CD4-positive, alpha-beta T cell treated with Interleukin-4 for 4 hours (primary cell): ENCODE measurements at regions not wholly inside any gene's neighbourhood (a gene's known extent, or its start where the extent isn't known, plus 50 kb on each side); places are given as distances from the start of the nearest gene placed in this dataset.
"Not testable (repeated sequence)": the region's sequence is repeated elsewhere in the genome, so short reads cannot be mapped to it uniquely, and the experiment has no call there.

Experiments
- DNase-seq: peaks from one replicate; pipeline ENCODE4 v3.0.0-alpha.2; 2020

DNA sequence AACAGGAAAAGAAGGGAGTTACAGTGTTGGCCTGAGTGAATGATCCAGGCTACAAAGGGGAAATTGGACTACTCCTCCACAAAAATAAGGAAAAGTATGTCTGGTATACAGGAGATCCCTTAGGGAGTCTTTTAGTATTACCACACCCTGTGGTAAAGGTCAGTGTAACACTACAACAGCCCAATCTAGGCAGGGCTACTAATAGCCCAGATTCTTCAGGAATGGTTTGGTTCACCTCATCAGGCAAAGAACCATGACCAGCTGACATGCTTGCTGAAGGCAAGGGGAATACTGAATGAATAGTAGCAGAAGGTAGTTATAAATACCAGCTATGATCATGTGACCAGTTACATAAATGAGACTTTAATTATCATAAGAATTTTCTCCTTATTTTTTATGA lies 372.6 kb upstream of the ATP11B start:
- no peak for DNase-seq

GRCh38 chr3:182424006-182424405 lies 369.3 kb upstream of the ATP11B start:
- no peak for DNase-seq

DNA sequence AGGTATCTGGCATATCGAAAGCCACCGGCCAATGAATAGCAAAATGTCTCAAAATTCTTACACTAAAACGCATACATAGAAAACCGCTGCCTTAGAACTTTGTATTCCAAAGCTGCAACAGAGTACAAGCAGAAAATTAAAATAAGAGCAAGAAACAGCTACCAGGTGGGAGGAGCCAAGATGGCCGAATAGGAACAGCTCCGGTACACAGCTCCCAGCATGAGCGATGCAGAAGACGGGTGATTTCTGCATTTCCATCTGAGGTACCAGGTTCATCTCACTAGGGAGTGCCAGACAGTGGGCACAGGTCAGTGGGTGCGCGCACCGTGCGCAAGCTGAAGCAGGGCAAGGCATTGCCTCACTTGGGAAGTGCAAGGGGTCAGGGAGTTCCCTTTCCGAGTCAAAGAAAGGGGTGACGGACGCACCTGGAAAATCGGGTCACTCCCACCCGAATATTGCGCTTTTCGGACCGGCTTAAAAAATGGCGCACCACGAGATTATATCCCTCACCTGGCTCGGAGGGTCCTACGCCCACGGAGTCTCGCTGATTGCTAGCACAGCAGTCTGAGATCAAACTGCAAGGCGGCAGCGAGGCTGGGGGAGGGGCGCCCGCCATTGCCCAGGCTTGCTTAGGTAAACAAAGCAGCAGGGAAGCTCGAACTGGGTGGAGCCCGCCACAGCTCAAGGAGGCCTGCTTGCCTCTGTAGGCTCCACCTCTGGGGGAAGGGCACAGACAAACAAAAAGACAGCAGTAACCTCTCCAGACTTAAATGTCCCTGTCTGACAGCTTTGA lies 367.2 kb upstream of the ATP11B start:
- DNase-seq: not testable (repeated sequence)

DNA sequence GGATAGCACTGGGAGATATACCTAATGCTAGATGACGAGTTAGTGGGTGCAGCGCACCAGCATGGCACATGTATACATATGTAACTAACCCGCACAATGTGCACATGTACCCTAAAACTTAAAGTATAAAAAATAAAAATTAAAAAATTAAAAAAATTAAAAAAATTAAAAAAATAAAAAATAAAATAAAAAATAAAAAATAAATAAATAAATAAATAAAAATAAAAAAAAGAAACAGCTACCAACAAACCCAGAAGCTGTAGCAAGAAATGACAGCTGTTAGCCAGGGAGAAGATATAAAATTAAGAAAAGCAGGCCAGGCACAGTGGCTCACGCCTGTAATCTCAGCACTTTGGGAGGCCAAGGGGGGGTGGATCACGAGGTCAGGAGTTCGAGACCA lies 361.3 kb upstream of the ATP11B start:
- not testable (repeated sequence) for DNase-seq

DNA sequence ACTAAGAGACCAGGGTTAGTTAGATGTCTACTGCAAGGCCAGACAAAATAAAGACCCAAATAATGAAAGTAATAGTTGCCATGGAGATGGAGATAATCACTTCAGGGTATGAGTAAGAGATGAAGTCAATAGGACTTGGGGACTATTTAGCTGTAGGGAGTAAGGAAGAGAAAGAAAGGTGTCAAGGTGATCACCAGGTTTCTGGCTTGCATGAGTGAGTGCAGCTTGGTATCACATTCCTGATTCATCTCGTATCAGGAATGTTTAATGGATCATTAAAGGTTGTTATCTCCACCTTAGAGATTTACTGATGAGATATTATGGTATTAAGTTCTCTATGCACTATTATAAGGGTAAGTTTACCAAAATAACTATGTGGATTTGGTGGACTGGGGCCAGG lies 357.4 kb upstream of the ATP11B start:
- DNase-seq: no peak

- DNase-seq: no peak
Measured at GRCh38 chr3:182436547-182436946, 356.8 kb upstream of the ATP11B start.

GRCh38 chr3:182438398-182438797 lies 354.9 kb upstream of the ATP11B start:
- no peak for DNase-seq

GRCh38 chr3:182440101-182440500 lies 353.2 kb upstream of the ATP11B start:
- DNase-seq: no peak

DNA sequence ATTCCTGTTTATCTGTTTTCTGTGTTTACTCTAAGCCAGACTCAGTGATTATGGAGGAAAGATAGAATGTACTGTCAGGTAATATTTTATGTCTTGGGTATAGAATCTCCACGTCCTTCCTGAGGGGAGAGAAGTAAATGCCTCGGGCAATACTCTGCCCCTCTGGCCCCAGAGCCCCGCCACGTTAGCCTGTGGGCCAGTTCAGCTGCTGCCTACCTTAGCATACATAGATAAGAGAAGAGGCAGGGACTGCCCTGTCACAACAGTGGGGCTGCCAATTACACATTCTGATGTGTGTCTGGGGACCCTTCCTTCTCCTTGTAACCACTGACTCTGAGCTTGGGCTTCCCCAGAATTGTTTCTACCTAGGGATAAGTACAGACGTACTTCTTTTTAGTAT lies 347.7 kb upstream of the ATP11B start:
- no peak for DNase-seq

DNA sequence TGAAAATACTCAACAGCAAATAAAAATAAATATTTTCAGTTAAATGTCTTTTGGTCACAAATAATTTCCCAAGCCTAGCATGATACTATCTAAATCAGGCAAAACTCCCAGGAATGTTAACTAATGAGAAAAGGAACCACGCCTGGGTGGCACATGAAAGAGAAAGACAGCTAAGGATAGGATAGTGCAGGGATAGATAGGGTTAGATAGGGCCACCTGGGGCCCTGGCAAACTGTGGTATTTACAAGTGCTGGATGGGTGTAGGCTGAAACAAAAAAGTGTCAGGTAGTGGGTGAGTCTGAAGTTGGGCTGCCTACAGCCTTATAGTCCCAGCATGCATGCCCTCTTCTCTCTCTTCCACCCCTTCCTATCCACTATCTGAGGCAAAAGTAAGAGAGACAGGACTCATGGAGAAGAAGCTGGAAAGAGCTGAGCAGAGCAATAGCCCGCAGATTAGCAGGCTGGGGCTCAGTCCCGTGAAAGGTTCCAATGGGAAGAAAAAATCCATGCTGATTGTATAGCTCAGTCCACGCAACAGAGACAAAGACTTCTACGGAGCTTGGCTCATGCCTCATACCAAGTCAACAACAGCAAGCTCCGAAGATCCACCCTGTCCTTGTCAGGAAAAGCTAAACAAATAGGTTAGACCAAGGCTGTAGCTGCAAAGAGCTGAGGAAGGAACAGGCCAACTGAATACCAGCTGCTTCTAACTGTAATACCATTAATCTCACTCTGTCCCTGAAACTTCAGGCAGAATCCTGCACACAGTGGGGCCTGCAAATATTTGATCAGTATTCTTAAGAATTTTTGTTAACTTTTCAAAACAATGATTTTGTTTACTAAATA lies 342.1 kb upstream of the ATP11B start:
- DNase-seq: no peak

DNA sequence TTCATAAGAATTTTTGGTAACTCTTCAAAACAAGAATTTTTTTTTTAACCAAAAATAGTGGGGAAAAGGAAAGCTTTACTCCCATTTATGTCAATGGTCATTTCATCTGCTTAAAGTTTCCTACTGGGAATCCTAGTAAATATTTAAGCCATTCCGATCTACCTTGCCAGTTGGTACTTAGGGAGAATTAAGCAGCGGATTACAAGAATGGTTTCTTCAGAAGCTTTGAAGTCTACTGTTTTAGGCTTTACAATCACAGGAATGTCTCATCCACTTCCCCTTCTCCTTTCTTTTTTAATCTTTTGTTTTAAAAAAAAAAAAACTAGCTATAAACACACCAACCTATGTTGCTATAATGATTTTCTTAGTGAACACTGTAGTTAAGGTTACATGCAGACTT lies 341.4 kb upstream of the ATP11B start:
- no peak for DNase-seq

- no peak for DNase-seq
Measured at GRCh38 chr3:182455011-182455410, 338.3 kb upstream of the ATP11B start.

- no peak for DNase-seq
Measured at GRCh38 chr3:182460303-182460702, 333.0 kb upstream of the ATP11B start.

DNA sequence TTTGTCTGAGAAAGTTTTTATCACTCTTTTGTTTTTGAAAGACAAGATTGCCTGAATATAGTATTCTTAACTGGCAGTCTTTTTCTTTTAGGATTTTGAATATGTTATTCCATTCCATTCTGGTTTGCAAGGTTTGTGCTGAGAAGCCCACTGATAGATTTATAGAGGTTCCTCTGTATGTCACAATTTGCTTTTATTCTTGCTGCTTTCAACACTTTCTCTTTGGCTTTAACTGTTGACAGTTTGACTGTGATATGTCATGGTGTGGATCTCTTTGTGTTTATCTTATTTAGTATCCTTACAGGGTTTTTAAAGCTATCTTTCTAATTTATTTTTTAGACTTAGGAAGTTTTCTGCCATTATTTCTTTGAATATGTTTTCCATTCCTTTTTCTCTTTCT lies 331.2 kb upstream of the ATP11B start:
- no peak for DNase-seq

DNA sequence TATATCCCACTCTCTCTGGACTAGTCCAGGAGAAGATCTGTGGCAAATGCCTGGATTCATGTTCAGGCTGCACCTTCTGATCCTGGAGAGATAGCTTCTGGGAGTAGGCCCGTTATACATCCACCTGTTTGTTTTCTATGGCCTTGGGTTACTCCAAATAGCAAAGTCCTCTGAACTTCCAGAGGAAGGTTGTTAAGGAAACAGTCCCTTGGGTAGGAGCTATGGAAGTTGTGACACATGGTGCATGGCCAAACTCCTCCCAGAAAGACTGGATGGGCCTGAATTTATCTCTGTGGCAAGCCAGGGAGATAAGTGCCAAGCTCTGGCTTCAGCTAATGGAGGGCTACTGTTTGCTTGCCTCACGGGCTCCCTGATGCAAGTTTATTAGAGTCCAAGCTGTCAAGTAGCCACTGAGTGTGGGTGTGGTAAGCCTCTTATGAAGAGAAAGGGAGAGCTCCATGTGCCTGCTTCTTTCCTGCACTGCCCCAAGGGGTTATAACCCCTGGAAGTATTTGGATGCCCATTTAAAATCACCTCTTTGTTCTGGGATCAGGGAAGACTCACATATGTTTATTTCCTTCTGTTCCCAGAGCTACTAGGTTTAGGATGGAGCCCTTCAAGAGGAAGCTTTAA lies 328.7 kb upstream of the ATP11B start:
- no peak for DNase-seq

- no peak for DNase-seq
Measured at GRCh38 chr3:182465301-182466185, 327.8 kb upstream of the ATP11B start.

DNA sequence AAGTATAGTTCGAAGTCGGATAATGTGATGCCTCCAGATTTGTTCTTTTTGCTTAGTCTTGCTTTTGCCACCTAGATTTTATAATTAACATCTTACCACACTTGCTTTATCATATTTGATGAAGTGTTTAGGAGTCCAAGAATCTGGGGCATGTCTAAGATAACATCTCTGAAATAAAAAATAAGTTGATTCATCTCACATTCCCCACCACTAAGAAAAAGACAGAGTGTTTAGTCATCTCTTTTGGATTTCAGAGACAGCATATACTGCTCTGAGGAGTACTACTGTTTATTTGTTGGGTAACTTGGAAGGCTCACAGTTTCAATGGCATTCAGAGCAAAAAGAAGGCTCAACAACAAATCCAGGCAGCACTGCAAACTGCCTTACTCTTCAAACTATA lies 324.2 kb upstream of the ATP11B start:
- DNase-seq: no peak

DNA sequence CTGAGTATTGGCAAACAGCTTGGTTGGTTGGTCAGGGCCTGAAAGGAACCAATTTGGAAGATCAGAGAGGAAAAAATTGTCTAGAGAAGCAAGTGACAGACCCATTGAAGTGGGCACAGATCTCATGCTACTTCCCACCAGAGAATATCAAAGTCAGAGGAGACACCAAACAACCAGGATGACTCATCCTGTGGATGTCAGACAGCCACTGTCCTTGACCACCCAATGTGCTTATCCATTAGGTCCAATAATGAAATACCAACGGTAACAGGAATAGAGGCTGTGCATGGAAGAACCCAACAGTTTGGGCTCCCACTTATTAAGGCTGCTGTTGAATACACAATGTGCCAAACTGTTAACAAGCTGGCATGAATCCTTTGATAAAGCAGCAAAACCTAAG lies 323.1 kb upstream of the ATP11B start:
- no peak for DNase-seq

GRCh38 chr3:182473191-182473710 lies 320.1 kb upstream of the ATP11B start:
- DNase-seq: no peak

DNA sequence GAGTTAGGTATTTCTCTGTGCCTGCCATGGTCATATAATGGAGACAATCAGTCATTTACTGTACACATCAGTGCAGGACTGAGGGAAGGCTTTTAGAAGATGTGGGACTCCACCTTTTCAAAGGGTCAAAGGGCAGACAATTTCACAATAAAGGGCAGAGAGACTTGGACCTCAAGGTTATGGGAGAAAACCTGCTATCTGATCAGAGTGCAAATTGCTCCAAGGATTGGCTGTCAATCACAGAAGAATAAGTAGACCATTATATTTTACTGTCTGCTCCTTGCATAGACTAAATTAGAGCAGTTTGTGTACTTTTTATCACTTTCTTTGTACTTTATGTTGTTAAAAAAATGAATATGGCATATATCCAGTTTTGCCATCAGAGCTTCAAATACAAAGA lies 314.9 kb upstream of the ATP11B start:
- DNase-seq: no peak

- no peak for DNase-seq
Measured at GRCh38 chr3:182479419-182480336, 313.6 kb upstream of the ATP11B start.
